Caki2 (cell line): ENCODE measurements at regions not wholly inside any gene's neighbourhood (a gene's known extent, or its start where the extent isn't known, plus 50 kb on each side); places are given as distances from the start of the nearest gene placed in this dataset.

Experiments
- DNase-seq: peaks from one replicate; pipeline ENCODE4 v3.0.0-alpha.2; 2015; ENCODE audit warnings: low read depth
- in situ Hi-C: cut with HindIII; loops from 2 replicates; pipeline ENCODE4 v1.10.0; 2016; ENCODE audit warnings: low sequenced_read_pairs, low pct_unique_long_range_greater_than_20kb, mixed read lengths

DNA sequence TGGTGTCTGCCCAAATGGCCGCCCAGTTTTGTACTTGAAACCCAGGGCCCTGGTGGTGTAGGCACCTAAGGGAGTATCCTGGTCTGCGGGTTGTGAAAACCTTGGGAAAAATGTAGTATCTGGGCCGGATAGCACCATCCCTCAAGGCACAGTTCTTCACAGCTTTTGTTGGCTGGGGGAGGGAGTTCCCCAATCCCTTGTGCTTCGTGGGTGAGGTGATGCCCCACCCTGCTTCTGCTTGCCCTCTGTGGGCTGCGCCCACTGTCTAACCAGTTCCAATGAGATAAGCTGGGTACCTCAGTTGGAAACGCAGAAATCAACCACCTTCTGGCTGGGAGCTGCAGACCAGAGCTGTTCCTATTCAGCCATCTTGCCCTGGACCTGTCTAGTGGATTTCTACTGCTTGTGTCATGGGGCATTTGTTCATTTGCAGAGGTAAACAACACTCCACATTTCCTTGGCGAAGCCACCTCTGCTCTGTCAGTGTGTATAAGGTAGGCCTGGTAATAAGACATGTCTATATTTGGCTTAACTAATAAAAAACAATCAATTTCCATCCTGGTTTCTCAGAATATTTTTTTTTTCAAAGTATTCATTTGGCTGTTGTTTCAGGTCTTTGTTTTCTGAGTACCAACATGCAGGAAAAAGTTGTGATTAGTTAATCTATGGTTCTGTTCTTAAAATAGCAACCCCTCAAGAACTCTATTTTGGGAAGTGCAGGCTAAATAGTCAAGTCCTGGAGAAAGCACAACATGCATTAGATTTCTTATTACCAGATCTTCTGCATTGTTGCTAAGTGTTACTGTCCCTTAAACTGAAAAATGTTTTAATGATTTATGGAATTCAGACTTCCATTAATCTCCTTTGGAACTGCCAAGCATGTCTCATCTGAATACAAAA is 304.3 kb downstream of the ZIC1 start:
- in situ Hi-C loops, result no loop called here
- no peak for DNase-seq

GRCh38 chr3:147729641-147730040 is 320.5 kb downstream of the ZIC1 start:
- DNase-seq, result no peak
- in situ Hi-C loops, result no loop called here

- no peak for DNase-seq
These were observed 321.1 kb downstream of the ZIC1 start for GRCh38 chr3:147730284-147730683.

GRCh38 chr3:147733217-147733616 is 324.1 kb downstream of the ZIC1 start:
- in situ Hi-C loops, result no loop called here
- DNase-seq, result no peak

More at GRCh38 chr3:147730284-147730683, 321.1 kb downstream of the ZIC1 start:
- in situ Hi-C loops, result no loop called here

GRCh38 chr3:147735616-147736015 is 326.5 kb downstream of the ZIC1 start:
- in situ Hi-C loops, result no loop called here
- DNase-seq, result no peak

- in situ Hi-C loops, result no loop called here
- DNase-seq, result no peak
These were observed 327.1 kb downstream of the ZIC1 start for GRCh38 chr3:147736226-147736625.

DNA sequence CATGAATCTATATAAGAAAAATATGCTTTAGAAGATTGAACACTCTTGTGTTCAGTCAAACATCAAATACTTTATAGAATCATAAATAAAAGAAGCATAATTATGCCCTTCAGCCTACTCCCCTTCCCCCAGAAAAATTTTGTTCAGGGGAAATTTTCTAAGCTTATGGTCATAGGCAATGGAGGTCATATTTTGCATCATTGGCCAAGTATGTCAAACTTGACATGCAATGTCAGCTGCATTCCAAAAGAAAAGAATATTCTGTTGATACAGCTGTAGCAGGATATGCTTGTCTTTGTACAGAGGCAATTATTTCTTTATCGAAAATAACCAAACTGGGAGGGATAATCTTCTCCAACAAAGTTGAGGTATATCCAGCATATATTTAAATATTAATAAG is 328.2 kb downstream of the ZIC1 start:
- in situ Hi-C loops, result no loop called here
- DNase-seq, result no peak

- in situ Hi-C loops, result no loop called here
- DNase-seq, result no peak
These were observed 331.8 kb downstream of the ZIC1 start for GRCh38 chr3:147740928-147741327.

- in situ Hi-C loops, result no loop called here
- no peak for DNase-seq
These were observed 335.8 kb downstream of the ZIC1 start for GRCh38 chr3:147744967-147745366.

- in situ Hi-C loops, result no loop called here
- no peak for DNase-seq
These were observed 346.1 kb downstream of the ZIC1 start for GRCh38 chr3:147755310-147755709.

DNA sequence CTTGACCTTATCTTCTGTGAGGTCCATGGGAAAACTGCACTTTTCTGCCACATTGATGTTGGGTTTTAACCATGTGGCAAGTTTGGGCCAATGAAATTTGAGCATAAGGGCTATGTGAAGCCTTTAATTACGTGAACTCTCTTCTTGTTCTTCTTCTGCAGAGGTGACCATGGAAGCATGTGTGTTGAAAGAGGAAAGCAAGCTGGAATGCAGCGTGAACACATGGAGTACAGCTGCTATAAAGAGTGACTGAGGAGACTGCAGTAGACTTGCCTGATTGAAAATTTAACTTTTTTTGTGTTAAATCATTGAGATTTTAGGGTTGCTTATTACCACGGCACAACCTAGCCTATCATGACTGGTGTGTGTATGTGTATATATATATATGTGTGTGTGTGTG is 347.3 kb downstream of the ZIC1 start:
- in situ Hi-C loops, result no loop called here

DNA sequence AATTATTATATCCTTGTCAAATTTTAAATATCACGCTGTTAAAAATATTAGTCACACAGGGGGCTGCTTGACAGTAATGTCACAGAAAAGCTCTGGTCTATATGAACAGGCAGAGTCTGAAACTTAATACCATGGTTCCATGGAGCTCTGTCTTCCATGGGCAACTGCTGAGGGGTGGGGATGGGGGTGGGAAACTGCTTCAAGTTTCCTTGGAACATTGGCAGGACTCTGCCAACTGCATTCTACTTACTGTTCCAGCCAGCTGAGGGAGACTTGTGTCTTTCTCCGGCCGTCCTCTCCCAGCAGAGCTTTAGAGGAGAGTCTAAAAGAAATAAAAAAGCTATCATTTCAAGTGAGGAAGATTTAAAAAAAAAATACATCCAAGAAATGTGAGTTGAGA is 348.7 kb downstream of the ZIC1 start:
- no peak for DNase-seq
- in situ Hi-C loops, result no loop called here

More for the DNA sequence above, 347.3 kb downstream of the ZIC1 start:
- DNase-seq, result no peak

DNA sequence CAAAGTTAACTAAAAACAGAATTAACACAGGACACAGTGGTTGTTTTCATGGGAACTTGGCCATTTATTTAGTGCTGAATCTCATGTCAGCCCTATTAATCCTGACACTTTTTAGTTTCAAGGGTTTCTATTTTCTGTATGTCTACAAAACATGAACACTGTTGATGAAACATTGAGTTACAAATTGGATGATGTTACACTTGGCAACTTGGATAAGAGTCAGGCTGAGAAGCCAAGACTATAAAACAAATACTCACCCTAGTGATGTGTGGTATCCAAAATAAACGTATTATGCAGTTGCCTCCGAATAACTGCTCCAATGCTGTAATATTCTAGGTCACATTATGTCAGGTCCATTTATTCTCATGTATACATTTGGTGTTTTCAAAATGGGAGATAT is 349.6 kb downstream of the ZIC1 start:
- in situ Hi-C loops, result no loop called here
- DNase-seq, result no peak

- no peak for DNase-seq
- in situ Hi-C loops, result no loop called here
These were observed 350.9 kb downstream of the ZIC1 start for GRCh38 chr3:147760085-147760484.

DNA sequence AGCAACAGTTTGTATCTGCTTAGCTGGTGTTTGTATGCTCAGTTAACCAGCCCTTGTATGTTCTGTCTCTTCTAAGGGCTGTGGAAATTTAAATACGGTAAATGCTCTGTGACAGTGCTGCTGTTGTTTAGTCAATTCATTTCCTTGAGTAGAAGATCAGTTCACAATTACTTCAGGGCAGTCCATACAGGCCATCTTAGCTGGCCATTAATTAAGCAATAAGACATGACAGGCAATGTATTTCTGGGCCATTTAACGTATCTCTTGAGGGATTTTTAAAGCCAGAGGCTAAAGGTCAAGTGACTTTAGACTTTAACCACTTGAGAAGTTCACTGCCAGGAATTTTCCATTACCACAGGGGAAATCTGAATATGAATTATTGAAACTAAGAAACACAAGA is 351.8 kb downstream of the ZIC1 start:
- DNase-seq, result no peak
- in situ Hi-C loops, result no loop called here

GRCh38 chr3:147773116-147773630 is 364.0 kb downstream of the ZIC1 start:
- no peak for DNase-seq
- in situ Hi-C loops, result no loop called here

DNA sequence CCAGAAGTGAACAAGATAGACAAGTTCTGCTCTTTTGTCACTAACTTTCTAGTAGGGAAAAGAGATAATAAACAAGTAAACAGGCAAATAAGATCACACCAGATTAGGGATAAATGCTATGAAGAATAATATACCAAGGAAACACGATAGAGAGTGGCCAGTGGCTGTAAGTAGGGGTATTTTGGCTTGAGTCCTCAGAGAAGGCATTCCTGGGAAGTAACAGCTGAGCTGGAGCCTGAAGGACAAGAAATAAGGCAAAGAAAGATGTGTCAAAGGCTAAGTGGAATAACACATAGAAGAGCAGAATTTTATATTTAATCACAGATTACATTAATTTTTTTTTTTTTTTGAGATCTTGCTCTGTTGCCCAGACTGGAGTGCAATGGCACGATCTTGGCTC is 366.2 kb downstream of the ZIC1 start:
- DNase-seq, result no peak
- in situ Hi-C loops, result no loop called here

GRCh38 chr3:147775816-147776530 is 366.8 kb downstream of the ZIC1 start:
- no peak for DNase-seq
- in situ Hi-C loops, result no loop called here

- in situ Hi-C loops, result no loop called here
- no peak for DNase-seq
These were observed 384.7 kb downstream of the ZIC1 start for GRCh38 chr3:147793841-147794240.
